Cardiac septum (tissue), 1 donor: ENCODE measurements at regions not wholly inside any gene's neighbourhood (a gene's known extent, or its start where the extent isn't known, plus 50 kb on each side); places are given as distances from the start of the nearest gene placed in this dataset.

Source experiments
- DNase-seq: peaks from one replicate; pipeline ENCODE4 v3.0.0-alpha.2; 2020; ENCODE audit warnings: low spot score
- intact Hi-C: fragments of 100-400 bp; cut with DNase I; formaldehyde crosslinking; loops from one replicate; pipeline ENCODE4 v1.14.0; 2022
- donor health status: DM: no; HTN: no; CAD: no.

DNA sequence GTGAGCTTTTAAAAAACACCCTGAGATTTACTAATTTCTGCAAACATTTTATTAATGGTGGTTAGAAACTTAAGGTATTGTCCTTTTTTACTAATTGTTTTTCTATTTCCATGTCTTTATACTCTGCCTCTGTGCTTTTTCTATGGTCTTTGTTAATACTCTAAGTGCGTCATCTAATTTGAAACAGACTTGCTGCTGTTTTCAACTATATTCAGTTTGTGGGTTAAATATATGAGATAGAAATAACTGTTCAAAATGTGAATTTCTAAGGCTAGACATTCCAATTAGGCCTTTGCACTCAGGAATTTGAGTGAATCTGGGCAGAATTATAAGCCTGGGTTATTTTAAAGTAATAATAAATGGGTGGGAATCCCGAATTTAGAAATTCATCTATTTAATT is 82.4 kb upstream of the COL11A1 start:
- intact Hi-C loops = no loop called here
- DNase-seq = no peak

DNA sequence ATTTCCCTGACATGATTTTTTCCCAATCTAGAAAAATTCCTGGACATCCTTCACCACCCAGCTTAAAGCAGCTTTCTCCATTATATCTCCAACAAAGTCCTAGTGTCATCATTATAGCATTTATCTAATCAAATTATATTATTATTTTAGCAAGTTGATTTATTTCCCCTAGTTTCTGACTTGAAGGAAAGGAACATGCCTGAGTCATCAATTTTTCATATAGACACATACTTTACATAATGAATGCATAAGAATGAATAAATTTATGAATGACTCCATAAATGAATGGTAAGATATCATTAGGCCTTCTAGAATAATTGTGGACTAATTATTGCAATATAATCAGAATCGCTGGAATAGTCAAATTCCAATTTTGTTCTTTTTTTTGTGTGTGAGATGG is 79.4 kb upstream of the COL11A1 start:
- DNase-seq = no peak

DNA sequence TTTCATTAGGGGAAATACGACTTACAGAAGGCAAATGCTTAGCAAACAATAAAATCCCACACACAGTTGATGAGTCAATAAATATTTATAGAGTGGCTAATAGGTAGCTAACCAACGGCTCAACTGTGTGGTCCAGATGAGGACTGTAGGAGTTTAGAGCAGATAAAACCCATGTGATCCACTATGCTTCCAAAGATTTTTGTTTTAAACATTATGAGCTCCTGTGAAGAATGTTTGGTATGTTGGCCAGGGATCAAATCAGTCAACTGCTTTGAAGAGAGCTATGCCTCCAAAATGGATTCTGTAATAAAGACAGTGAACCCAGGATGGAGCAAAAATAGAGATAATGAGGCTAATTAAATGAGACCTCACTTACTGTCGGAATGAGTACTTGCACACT is 72.3 kb upstream of the COL11A1 start:
- no peak for DNase-seq
- intact Hi-C loops = no loop called here

More for the DNA sequence above, 79.4 kb upstream of the COL11A1 start:
- intact Hi-C loops = no loop called here

DNA sequence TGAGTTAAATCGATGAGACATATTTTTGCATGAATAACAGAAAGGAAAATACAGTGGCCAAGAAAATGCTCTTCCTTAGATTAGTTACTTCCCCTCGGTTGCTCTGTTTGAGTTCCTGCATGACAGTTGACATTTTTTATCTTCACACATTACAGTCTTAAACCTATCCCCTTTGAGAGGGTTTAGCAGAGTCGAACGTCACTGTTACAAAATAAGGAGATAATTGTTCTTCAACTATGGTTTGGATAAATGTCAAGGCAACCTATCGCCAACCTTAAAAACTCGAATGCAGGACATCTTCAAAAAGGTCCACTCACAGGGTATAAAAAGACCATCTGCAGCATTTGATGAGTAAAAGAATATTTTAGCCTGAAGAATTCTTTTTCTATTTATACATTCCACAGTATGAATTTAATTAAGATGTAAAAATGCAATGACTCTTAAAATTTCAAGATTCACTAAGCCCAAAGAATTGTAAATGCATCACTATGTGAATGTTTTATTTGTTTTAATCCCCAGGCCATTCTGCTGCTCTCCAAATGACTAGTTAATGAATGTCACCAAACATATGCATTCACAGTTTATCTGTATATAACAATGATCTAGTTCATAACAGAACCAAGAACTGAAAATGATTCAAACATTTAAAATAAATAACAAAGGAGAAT is 68.9 kb upstream of the COL11A1 start:
- intact Hi-C loops = no loop called here
- no peak for DNase-seq

DNA sequence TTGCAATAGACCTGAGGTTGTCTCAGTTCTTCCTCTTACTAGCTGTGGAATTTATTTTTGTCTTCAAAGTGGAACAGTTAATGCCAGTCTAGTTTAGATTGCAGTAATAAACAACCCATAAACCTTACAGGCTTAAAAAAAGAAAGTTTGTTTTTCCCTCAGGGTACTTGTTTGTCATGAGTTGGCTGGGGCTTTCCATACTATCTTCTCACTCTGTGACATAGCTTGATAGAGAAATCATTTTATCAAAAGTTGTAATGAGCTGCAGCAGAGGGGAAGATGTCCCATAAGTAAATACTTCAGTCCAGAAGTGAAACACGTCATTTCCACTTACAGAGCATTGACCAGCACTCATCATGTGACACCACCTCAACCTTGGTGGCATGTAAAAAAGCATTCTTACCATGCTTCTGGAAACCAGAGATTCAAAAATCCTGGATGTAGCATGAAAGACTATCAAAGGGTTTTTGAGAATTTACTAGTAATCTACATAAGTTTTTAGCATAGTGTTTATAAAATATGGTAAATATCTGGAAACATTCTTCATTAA is 62.8 kb upstream of the COL11A1 start:
- no peak for DNase-seq
- intact Hi-C loops = no loop called here

DNA sequence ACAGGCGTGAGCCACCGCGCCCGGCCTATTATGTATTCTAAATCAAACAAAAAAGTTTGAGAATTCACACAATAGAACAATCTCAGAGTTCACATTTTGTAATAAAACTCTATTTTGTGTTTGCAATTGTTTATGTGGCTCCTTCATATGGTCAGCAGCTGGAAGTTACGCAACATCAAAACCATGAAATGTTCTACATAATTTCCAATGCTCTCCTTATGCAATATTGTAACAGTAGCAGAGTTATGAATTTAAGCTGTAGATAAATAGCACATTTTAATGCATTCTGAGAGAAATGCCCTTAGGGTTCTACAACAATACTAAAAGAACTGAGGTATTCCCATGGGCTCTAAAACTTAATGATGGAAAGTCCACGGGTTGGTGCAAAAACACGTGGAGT is 62.3 kb upstream of the COL11A1 start:
- no peak for DNase-seq
- intact Hi-C loops = no loop called here

DNA sequence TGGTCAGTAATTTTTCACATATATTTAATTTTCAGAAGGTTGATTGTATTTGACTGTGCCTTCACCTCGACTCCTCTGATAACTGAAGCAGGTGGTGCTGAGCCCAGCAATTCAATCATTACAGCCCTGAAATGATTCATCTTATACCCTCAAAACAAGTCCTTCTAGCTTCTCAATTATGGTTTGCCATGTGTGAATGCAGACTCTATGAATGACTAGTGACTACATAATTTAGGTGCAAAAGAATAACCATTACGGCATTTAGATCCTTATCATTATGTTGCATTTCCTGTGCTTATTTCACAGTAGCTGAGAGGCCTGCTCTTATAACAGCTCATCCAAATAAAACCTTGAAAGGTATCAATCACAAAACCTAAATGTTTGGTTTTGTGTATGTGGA is 54.0 kb upstream of the COL11A1 start:
- intact Hi-C loops = no loop called here
- no peak for DNase-seq

DNA sequence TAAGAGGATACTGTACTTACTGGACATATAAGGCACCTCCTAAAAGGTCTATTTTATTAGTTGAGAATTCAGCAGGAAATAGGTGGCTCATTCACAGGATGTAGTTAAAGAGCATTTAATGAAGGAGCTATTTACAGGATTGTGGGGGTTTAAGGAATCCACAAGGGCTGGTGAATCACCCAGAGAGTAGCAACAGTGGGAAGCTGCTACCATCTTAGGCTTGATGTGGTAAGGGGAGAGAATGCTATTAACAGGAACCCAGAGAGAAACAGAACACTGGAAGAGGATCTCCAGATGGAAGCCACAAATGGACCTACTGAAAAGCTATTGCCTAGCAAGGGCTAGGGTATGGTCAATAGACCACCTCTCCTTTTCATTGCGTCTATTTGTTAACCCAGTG is 52.0 kb upstream of the COL11A1 start:
- DNase-seq = no peak
- intact Hi-C loops = no loop called here
